HEK293 (cell line): ENCODE measurements at regions not wholly inside any gene's neighbourhood (a gene's known extent, or its start where the extent isn't known, plus 50 kb on each side); places are given as distances from the start of the nearest gene placed in this dataset.
"Not testable (repeated sequence)": the region's sequence is repeated elsewhere in the genome, so short reads cannot be mapped to it uniquely, and the experiment has no call there.

ENCODE experiments used
- CTCF ChIA-PET: fragments of 350-600 bp; formaldehyde crosslinking; extraction: SDS; loops from one replicate; lab custom pipeline; 2021; ENCODE audit warnings: antibody characterized with exemption; lab: Yijun Ruan, JAX
- POLR2A ChIA-PET: fragments of 300-600 bp; formaldehyde crosslinking; extraction: SDS; loops from one replicate; lab custom pipeline; 2020; ENCODE audit warnings: antibody characterized with exemption, inconsistent platforms; lab: Yijun Ruan, JAX
- H3K27ac ChIP-seq: fragments of 200-500 bp; sonication (Bioruptor generic); 2 replicates; pipeline ENCODE4 v1.5.1; 2014; ENCODE audit warnings: low read depth, low read length, control low read depth, inconsistent platforms; ENCODE audit errors: extremely low read depth
- H3K36me3 ChIP-seq, 2 experiments: fragments of 200-500 bp in 1 of 2; sonication (Bioruptor generic) in 1 of 2; 1 replicate in 1 of 2; 2 replicates in 1 of 2; pipeline ENCODE4 v1.5.1; 2014 to 2017; ENCODE audit warnings: inconsistent platforms in 2 of 2, low read length in 2 of 2; ENCODE audit not compliant: control insufficient read depth in 2 of 2, insufficient read depth in 1 of 2
- H3K4me1 ChIP-seq: fragments of 200-500 bp; sonication (Bioruptor generic); 2 replicates; pipeline ENCODE4 v1.5.1; 2014; ENCODE audit warnings: mild to moderate bottlenecking, low read length, inconsistent platforms; ENCODE audit not compliant: control insufficient read depth, insufficient read depth
- H3K4me3 ChIP-seq: 2 replicates; pipeline ENCODE4 v1.5.1; 2011; ENCODE audit warnings: low read depth, mild to moderate bottlenecking, control low read depth, low read length, moderate library complexity
- H3K9me3 ChIP-seq: fragments of 200-500 bp; sonication (Bioruptor generic); 2 replicates; pipeline ENCODE4 v1.5.1; 2014; ENCODE audit warnings: low read depth, low read length, inconsistent platforms; ENCODE audit not compliant: control insufficient read depth, insufficient read depth
- EGR2 ChIP-seq: fragments of 450-650 bp; formaldehyde crosslinking; IDR thresholded peaks from 2 replicates; pipeline ENCODE4 v1.5.1; 2016; ENCODE audit warnings: low read depth, missing biosample characterization, missing genetic modification characterization
- FEZF1 ChIP-seq: fragments of 450-650 bp; formaldehyde crosslinking; IDR thresholded peaks from 2 replicates; pipeline ENCODE4 v1.5.1; 2016; ENCODE audit warnings: missing biosample characterization, missing genetic modification characterization
- HOXC10 ChIP-seq: sonication (generic); formaldehyde crosslinking; IDR thresholded peaks from 2 replicates; pipeline ENCODE4 v1.8.1; 2023; ENCODE audit warnings: mild to moderate bottlenecking, missing genetic modification reagents
- KLF1 ChIP-seq: fragments of 450-650 bp; formaldehyde crosslinking; IDR thresholded peaks from 2 replicates; pipeline ENCODE4 v1.5.1; 2016; ENCODE audit warnings: missing biosample characterization, missing genetic modification characterization
- OVOL3 ChIP-seq: fragments of 450-650 bp; formaldehyde crosslinking; IDR thresholded peaks from 2 replicates; pipeline ENCODE4 v1.5.1; 2016; ENCODE audit warnings: missing biosample characterization, missing genetic modification characterization
- SALL2 ChIP-seq: fragments of 450-650 bp; formaldehyde crosslinking; IDR thresholded peaks from 2 replicates; pipeline ENCODE4 v1.5.0; 2017; ENCODE audit warnings: missing biosample characterization, mild to moderate bottlenecking, missing genetic modification characterization, borderline replicate concordance
- ZFP3 ChIP-seq: fragments of 450-650 bp; formaldehyde crosslinking; IDR thresholded peaks from 2 replicates; pipeline ENCODE4 v1.5.1; 2016; ENCODE audit warnings: low read depth, missing biosample characterization, missing genetic modification characterization
- ZNF138 ChIP-seq: fragments of 450-650 bp; formaldehyde crosslinking; IDR thresholded peaks from 2 replicates; pipeline ENCODE4 v1.5.1; 2016; ENCODE audit warnings: missing biosample characterization, missing genetic modification characterization, borderline replicate concordance
- ZNF146 ChIP-seq: fragments of 450-650 bp; formaldehyde crosslinking; IDR thresholded peaks from 2 replicates; pipeline ENCODE4 v1.5.1; 2016; ENCODE audit warnings: missing biosample characterization, missing genetic modification characterization
- ZNF175 ChIP-seq: fragments of 450-650 bp; formaldehyde crosslinking; IDR thresholded peaks from 2 replicates; pipeline ENCODE4 v1.5.1; 2016; ENCODE audit warnings: missing biosample characterization, missing genetic modification characterization
- ZNF2 ChIP-seq: fragments of 450-650 bp; formaldehyde crosslinking; IDR thresholded peaks from 2 replicates; pipeline ENCODE4 v1.5.1; 2016; ENCODE audit warnings: missing biosample characterization, missing genetic modification characterization
- ZNF211 ChIP-seq: fragments of 450-650 bp; formaldehyde crosslinking; IDR thresholded peaks from 2 replicates; pipeline ENCODE4 v1.5.1; 2016; ENCODE audit warnings: low read depth, missing biosample characterization, missing genetic modification characterization
- ZNF221 ChIP-seq: fragments of 450-650 bp; formaldehyde crosslinking; IDR thresholded peaks from 2 replicates; pipeline ENCODE4 v1.5.1; 2017; ENCODE audit warnings: missing biosample characterization, missing genetic modification characterization, borderline replicate concordance
- ZNF266 ChIP-seq: fragments of 450-650 bp; formaldehyde crosslinking; IDR thresholded peaks from 2 replicates; pipeline ENCODE4 v1.5.1; 2016; ENCODE audit warnings: missing biosample characterization, missing genetic modification characterization, low read depth
- ZNF473 ChIP-seq: fragments of 450-650 bp; formaldehyde crosslinking; IDR thresholded peaks from 2 replicates; pipeline ENCODE4 v1.5.1; 2017; ENCODE audit warnings: missing biosample characterization, missing genetic modification characterization
- ZNF529 ChIP-seq: fragments of 450-650 bp; formaldehyde crosslinking; IDR thresholded peaks from 2 replicates; pipeline ENCODE4 v1.5.1; 2017; ENCODE audit warnings: missing genetic modification characterization, missing biosample characterization; ENCODE audit not compliant: insufficient replicate concordance
- ZNF658 ChIP-seq: fragments of 450-650 bp; formaldehyde crosslinking; IDR thresholded peaks from 2 replicates; pipeline ENCODE4; 2016; ENCODE audit warnings: missing biosample characterization, missing genetic modification characterization
- ZNF777 ChIP-seq: fragments of 450-650 bp; formaldehyde crosslinking; IDR thresholded peaks from 2 replicates; pipeline ENCODE4 v1.5.1; 2017; ENCODE audit warnings: missing biosample characterization, missing genetic modification characterization, borderline replicate concordance
- ZNF830 ChIP-seq: fragments of 450-650 bp; IDR thresholded peaks from 2 replicates; pipeline ENCODE4 v1.5.0; 2018; ENCODE audit warnings: missing biosample characterization, missing genetic modification characterization, low read depth, mild to moderate bottlenecking, moderate library complexity
- TF ChIP-seq, protein P1 (sequence below): fragments of 450-650 bp; formaldehyde crosslinking; IDR thresholded peaks from 2 replicates; pipeline ENCODE4 v1.5.1; 2016; ENCODE audit warnings: missing biosample characterization, missing genetic modification characterization
- TF ChIP-seq, protein P2 (sequence below): fragments of 450-650 bp; formaldehyde crosslinking; IDR thresholded peaks from 2 replicates; pipeline ENCODE4 v1.5.1; 2016; ENCODE audit warnings: missing biosample characterization, missing genetic modification characterization
- TF ChIP-seq, protein P3 (sequence below): fragments of 450-650 bp; formaldehyde crosslinking; IDR thresholded peaks from 2 replicates; pipeline ENCODE4 v1.5.1; 2016; ENCODE audit warnings: missing biosample characterization, missing genetic modification characterization
- TF ChIP-seq, protein P4 (sequence below): fragments of 450-650 bp; formaldehyde crosslinking; IDR thresholded peaks from 2 replicates; pipeline ENCODE4 v1.5.1; 2016; ENCODE audit warnings: missing biosample characterization, missing genetic modification characterization

DNA sequence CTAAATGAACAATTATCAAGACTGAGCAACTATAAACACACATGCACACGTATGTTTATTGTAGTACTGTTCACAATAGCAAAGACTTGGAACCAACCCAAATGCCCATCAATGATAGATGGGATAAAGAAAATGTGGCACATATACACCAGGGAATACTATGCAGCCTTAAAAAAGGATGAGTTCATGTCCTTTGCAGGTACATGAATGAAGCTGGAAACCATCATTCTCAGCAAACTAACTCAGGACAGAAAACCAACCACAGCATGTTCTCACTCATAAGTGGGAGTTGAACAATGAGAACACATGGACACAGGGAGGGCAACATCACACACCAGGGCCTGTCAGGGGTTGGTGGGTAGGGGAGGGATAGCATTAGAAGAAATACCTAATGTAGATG, 445.4 kb downstream of the BCAT1 start:
- CTCF ChIA-PET, H3K9me3 ChIP-seq, H3K4me3 ChIP-seq, POLR2A ChIA-PET: not testable (repeated sequence)
- TF ChIP-seq ZNF146, result peak; percentile 87
- TF ChIP-seq, protein P1, sequence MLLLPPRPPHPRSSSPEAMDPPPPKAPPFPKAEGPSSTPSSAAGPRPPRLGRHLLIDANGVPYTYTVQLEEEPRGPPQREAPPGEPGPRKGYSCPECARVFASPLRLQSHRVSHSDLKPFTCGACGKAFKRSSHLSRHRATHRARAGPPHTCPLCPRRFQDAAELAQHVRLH (tag by site-specific recombination), result peak; percentile 65; the same call in 1 of the 2 replicates
- TF ChIP-seq, all 188 proteins: peak for 2; not testable (repeated sequence) for 186
- not testable (repeated sequence) for H3K36me3 ChIP-seq, H3K4me1 ChIP-seq, H3K27ac ChIP-seq

- TF ChIP-seq ZNF211 (tag by site-specific recombination) (no peak), ZNF658 (tag by site-specific recombination) (no peak), ZNF529 (tag by site-specific recombination) (no peak), ZNF473 (no peak), OVOL3 (tag by site-specific recombination) (no peak), HOXC10 (no peak), FEZF1 (tag by site-specific recombination) (no peak), ZFP3 (tag by site-specific recombination) (no peak), EGR2 (no peak), SALL2 (no peak), ZNF266 (tag by site-specific recombination) (no peak), ZNF777 (tag by site-specific recombination) (no peak), ZNF138 (tag by site-specific recombination) (no peak), ZNF175 (tag by site-specific recombination) (no peak), ZNF2 (tag by site-specific recombination) (no peak), ZNF221 (tag by site-specific recombination) (no peak), ZNF830 (tag by site-specific recombination) (no peak)
- TF ChIP-seq, protein P2, sequence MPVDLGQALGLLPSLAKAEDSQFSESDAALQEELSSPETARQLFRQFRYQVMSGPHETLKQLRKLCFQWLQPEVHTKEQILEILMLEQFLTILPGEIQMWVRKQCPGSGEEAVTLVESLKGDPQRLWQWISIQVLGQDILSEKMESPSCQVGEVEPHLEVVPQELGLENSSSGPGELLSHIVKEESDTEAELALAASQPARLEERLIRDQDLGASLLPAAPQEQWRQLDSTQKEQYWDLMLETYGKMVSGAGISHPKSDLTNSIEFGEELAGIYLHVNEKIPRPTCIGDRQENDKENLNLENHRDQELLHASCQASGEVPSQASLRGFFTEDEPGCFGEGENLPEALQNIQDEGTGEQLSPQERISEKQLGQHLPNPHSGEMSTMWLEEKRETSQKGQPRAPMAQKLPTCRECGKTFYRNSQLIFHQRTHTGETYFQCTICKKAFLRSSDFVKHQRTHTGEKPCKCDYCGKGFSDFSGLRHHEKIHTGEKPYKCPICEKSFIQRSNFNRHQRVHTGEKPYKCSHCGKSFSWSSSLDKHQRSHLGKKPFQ (tag by site-specific recombination), result no peak
- TF ChIP-seq, protein P3, sequence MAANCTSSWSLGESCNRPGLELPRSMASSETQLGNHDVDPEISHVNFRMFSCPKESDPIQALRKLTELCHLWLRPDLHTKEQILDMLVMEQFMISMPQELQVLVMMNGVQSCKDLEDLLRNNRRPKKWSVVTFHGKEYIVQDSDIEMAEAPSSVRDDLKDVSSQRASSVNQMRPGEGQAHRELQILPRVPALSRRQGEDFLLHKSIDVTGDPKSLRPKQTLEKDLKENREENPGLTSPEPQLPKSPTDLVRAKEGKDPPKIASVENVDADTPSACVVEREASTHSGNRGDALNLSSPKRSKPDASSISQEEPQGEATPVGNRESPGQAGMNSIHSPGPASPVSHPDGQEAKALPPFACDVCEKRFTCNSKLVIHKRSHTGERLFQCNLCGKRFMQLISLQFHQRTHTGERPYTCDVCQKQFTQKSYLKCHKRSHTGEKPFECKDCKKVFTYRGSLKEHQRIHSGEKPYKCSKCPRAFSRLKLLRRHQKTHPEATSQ, result no peak
- TF ChIP-seq, all 188 proteins: peak for 0
- Histone ChIP-seq H3K4me3 (no peak overlapping the region), H3K4me1 (peaks cover 8% of the 10 kb centered on the region), H3K9me3 (no peaks in the 10 kb centered on the region), H3K36me3 (no peaks in the 10 kb centered on the region), H3K27ac (no peak overlapping the region)
- ChIA-PET CTCF (interaction anchor here (0.6 kb wide), 2 partner anchors 10 to 481 kb away, joined by 3 read pairs; no protein-coding TSS in a partner anchor), POLR2A (no interaction called here)
Observed at GRCh38 chr12:24500831-24501230, 448.1 kb downstream of the BCAT1 start.

GRCh38 chr12:24500421-24500820, 448.5 kb downstream of the BCAT1 start:
- H3K9me3 ChIP-seq, result no peaks in the 10 kb centered on the region
- no peak overlapping the region for H3K27ac ChIP-seq
- ChIA-PET CTCF (no interaction called here), POLR2A (no interaction called here)
- no peaks in the 10 kb centered on the region for H3K36me3 ChIP-seq
- H3K4me3 ChIP-seq, result no peak overlapping the region
- TF ChIP-seq, protein P4, sequence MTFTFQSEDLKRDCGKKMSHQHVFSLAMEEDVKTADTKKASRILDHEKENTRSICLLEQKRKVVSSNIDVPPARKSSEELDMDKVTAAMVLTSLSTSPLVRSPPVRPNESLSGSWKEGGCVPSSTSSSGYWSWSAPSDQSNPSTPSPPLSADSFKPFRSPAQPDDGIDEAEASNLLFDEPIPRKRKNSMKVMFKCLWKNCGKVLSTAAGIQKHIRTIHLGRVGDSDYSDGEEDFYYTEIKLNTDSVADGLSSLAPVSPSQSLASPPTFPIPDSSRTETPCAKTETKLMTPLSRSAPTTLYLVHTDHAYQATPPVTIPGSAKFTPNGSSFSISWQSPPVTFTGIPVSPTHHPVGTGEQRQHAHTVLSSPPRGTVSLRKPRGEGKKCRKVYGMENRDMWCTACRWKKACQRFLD (tag by site-specific recombination), result no peak
- no peak for TF ChIP-seq KLF1 (tag by site-specific recombination)
- H3K4me1 ChIP-seq, result peaks cover 8% of the 10 kb centered on the region
